Suppressor macrophage treated with lipopolysaccharide for 1 hour (primary cell): ENCODE measurements at regions not wholly inside any gene's neighbourhood (a gene's known extent, or its start where the extent isn't known, plus 50 kb on each side); places are given as distances from the start of the nearest gene placed in this dataset.
A peak's percentile ranks its signal among the peaks of the same experiment; 100 is the strongest.
"Not testable (repeated sequence)": the region's sequence is repeated elsewhere in the genome, so short reads cannot be mapped to it uniquely, and the experiment has no call there.

Source experiments
- DNase-seq, 3 donors: peaks; one replicate each; pipeline ENCODE4 v3.0.0-alpha.2; 2020 to 2022

GRCh38 chr18:40197711-40198110 is 1757.3 kb upstream of the PIK3C3 start:
- DNase-seq, result no peak

- DNase-seq, result no peak
These were observed 1768.4 kb upstream of the PIK3C3 start for GRCh38 chr18:40186677-40187076.

DNA sequence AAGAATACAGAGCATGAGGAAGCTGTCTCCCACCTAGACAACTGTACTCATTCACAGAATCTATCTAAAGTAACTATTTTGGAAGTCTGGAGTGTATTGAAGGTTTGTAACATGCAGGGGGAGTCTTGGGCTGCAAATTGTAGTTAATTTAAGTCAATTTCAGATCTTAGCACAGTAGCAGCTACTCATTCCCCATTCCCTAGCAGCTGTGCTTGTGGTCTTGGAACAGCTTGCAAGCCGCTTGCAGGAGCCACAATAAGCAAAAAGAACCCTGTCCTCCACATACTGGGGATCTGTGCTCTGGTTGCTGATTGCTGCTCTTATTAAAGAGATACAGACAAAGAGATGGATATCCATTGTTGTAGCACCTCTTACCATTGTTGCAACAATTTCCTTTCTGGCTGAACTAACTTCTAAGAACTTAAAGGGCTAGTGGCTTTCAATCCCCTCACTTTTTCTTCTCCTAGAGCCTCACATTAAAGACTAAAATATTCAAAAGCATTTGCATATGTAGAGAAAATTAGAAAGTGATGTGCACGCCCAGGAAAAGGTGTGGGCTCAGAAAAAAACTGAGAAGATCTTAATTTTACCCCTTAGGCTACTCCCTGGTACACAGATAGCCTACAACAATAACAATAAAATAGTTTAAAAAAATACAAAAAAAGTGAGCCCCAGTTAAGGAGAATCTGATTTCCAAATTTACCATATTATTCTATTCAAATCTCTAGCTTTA is 1775.1 kb upstream of the PIK3C3 start:
- no peak for DNase-seq

- DNase-seq, result no peak
These were observed 1787.0 kb upstream of the PIK3C3 start for GRCh38 chr18:40168026-40168425.

GRCh38 chr18:40163254-40163653 is 1791.8 kb upstream of the PIK3C3 start:
- no peak for DNase-seq

GRCh38 chr18:40160361-40160760 is 1794.7 kb upstream of the PIK3C3 start:
- DNase-seq, result no peak

- peak; percentile 7 to 26 (median 10) for DNase-seq
These were observed 1795.7 kb upstream of the PIK3C3 start for GRCh38 chr18:40159141-40160017.

GRCh38 chr18:40157120-40157519 is 1797.9 kb upstream of the PIK3C3 start:
- DNase-seq, result no peak

DNA sequence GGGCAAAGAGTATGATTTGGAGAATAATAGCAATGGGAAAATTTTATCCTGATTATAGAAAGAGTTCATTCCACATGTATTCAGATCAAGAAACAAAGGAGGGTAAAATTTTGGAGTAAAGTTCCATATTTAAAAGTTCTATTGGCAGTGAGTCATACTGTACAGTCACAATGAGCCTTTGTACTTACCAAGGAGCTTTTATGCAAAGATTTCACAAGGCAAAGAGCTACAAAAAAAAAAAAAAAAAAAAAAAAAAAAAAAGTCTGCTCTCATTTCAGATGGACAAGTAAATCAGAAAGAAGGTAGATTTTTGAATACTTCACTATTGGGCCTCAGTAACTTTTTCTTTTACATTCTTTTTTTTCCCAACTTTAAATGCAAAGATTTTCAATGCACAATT is 1802.2 kb upstream of the PIK3C3 start:
- DNase-seq, result no peak

DNA sequence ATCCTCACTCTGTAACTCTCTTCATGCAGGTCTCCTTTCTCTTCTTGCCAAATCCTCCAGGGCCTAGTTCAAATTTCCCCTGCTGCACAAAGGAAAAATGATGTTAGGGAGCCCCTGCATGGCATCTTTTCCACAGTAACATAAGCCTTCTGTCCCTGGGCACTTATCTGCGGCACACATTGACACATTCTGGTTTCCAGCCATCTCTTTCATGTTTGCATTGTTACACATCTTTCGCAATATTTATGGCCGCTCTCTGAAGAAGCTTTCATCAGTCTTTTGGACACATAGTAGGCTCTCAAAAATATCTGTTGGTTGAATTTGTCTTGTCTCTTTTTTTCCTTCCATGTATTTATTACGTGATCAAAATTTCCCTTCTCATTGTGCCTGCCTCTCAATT is 1806.1 kb upstream of the PIK3C3 start:
- DNase-seq, result no peak

- DNase-seq, result no peak
These were observed 1821.8 kb upstream of the PIK3C3 start for GRCh38 chr18:40133253-40133652.

GRCh38 chr18:40132438-40132837 is 1822.6 kb upstream of the PIK3C3 start:
- DNase-seq, result peak; percentile 1 to 27 (median 5)

DNA sequence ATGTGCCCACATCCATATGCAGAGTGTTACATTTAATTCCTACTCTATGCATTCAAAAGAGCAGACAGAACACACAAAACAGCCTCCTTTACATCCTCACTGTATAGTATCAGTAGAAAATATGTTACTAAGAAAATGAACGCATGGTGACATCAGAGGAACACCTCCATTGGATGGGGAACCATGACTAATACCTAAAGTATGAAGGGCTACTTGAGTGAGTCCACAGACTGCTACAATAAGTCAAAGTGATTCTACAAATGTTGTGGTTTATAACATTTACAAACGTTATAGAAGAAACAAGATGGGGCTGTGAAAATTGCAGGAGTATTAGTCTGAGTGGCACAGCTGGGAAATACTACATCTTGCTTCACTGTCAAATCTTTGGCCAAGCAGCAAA is 1830.9 kb upstream of the PIK3C3 start:
- DNase-seq, result no peak

DNA sequence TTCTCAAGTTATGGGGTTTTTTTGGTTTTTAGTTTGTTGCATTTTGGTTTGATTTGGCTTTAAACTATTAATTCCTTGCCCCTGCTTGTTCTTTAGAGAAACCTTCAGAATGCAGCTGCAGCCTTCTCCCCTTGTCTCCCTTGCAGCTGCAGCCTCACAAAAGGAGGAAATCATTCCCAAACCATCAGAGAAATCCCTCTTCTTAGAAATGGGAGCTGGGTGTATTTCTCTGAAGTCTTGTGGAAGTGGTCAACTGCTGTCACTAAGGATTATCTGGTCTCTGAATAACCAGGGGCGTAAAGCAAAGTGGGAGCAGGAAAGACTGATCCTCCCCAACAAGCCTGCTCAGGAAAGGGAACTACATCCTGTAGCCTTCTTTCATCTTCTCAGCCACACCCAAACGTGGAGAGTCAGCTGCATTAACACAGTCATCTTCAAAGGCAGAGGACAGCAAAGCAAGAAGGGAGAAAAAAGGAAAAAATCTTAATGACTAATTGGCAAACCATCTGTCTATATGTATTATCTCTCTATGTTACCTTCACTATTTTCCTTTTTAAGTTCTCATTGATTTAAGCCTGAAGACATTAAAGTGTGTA is 1834.1 kb upstream of the PIK3C3 start:
- DNase-seq, result no peak

- no peak for DNase-seq
These were observed 1834.7 kb upstream of the PIK3C3 start for GRCh38 chr18:40120356-40120755.

DNA sequence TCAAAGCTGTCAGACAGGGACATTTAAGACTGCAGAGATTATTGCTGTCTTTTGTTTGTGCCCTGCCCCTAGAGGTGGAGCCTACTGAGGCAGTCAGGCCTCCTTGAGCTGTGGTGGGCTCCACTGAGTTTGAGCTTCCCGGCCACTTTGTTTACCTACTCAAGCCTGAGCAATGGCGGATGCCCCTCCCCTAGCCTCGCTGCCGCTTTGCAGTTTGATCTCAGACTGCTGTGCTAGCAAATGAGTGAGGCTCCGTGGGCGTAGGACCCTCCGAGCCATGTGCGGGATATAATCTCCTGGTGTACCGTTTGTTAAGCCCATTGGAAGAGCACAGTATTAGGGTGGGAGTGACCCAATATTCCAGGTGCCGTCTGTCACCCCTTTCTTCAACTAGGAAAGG is 1835.5 kb upstream of the PIK3C3 start:
- DNase-seq, result not testable (repeated sequence)

- DNase-seq, result no peak
These were observed 1844.6 kb upstream of the PIK3C3 start for GRCh38 chr18:40110455-40110854.

GRCh38 chr18:40109252-40110049 is 1845.6 kb upstream of the PIK3C3 start:
- no peak for DNase-seq

DNA sequence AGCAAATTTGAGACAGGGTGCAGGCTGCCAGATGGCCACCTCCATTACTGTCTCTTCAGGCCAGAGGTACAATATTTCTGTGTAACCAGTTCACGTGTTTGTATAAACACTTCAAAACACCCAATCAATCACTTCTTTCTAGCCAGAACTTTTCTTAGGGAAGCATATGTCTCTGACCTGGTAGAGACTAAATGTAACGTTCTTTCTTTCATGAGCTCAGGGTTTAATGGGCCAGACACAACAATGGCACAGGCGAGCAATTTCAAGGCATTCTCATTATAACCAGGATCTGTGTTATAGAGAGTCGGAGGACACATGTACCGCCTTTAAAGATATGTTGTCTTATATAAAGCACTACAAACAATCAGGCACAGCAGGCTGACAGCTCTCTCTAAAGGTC is 1846.4 kb upstream of the PIK3C3 start:
- no peak for DNase-seq

DNA sequence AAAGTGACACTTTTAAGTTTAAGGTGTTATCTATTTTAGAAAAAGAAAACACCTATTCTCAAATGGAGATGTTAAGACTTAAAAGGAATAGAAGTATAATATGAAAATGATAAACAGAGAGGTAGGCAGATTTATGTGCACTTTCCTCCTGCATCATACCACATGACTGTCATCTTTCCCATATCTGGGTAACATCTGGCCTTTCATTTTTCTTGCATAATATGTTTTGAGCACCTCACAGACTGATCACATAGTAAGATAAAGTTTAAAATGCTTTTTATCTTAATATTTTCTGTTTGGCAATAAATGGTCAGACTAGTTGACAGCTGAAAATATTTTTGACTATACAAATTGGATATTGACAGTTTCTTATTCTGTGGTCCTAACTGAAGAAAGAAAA is 1852.1 kb upstream of the PIK3C3 start:
- no peak for DNase-seq

- no peak for DNase-seq
These were observed 1855.4 kb upstream of the PIK3C3 start for GRCh38 chr18:40099641-40100040.

- DNase-seq, result no peak
These were observed 1858.4 kb upstream of the PIK3C3 start for GRCh38 chr18:40096675-40097074.

GRCh38 chr18:40094441-40094840 is 1860.6 kb upstream of the PIK3C3 start:
- no peak for DNase-seq
